Liver (tissue), 3 donors: ENCODE measurements at regions not wholly inside any gene's neighbourhood (a gene's known extent, or its start where the extent isn't known, plus 50 kb on each side); places are given as distances from the start of the nearest gene placed in this dataset.

Source experiments
- CTCF ChIP-seq: fragments of 150-350 bp; IDR thresholded peaks from 2 replicates; pipeline ENCODE4 v1.5.1; 2017; ENCODE audit warnings: improper control_type of control experiment, low read depth, low read length; ENCODE audit not compliant: missing input control
- EGR1 ChIP-seq, 2 donors: IDR thresholded peaks; 2 replicates each; pipeline ENCODE4 v1.6.1; 2016 to 2018; ENCODE audit warnings: antibody characterized with exemption in 2 of 2, low read depth in 2 of 2
- FOXA2 ChIP-seq: IDR thresholded peaks from 2 replicates; pipeline ENCODE4 v1.6.1; 2016; ENCODE audit warnings: antibody characterized with exemption
- GABPA ChIP-seq, 2 donors: IDR thresholded peaks in 1 of 2; conservative IDR thresholded peaks in 1 of 2; 2 replicates each; pipeline ENCODE4 v1.6.1; 2016; ENCODE audit warnings: antibody characterized with exemption in 2 of 2, mild to moderate bottlenecking in 1 of 2, moderate library complexity in 1 of 2
- REST ChIP-seq: IDR thresholded peaks from 2 replicates; pipeline ENCODE4 v1.6.1; 2016; ENCODE audit warnings: antibody characterized with exemption, mild to moderate bottlenecking
- donor health status: healthy.
- donor health status: healthy.

- TF ChIP-seq CTCF = peak; percentile 36
- TF ChIP-seq GABPA (IDR thresholded peaks at IDR 0.05 in 1 of 2, conservative IDR thresholded peaks at IDR 0.05 in 1 of 2) = no peak
- TF ChIP-seq FOXA2 = no peak
- TF ChIP-seq EGR1 (IDR thresholded peaks at IDR 0.05; ENCODE audit: low read depth in 2 of 2) = no peak
- no peak for TF ChIP-seq REST
These were observed 407.9 kb downstream of the PCDH18 start for GRCh38 chr4:137124278-137124932.
